GM12878 (cell line): ENCODE measurements at regions not wholly inside any gene's neighbourhood (a gene's known extent, or its start where the extent isn't known, plus 50 kb on each side); places are given as distances from the start of the nearest gene placed in this dataset.

ENCODE experiments used
- ATAC-seq: fragments of 200-7000 bp; cut with Tn5 transposase; 3 replicates; pipeline ENCODE4 v1.9.1; 2020; ENCODE audit warnings: mild to moderate bottlenecking, moderate library complexity
- BruUV-seq: library from RNA; stranded (reverse); fragments of 400-500 nt; replicated peaks from 2 replicates; lab custom pipeline; 2021; lab: Mats Ljungman, UMichigan
- CTCF ChIA-PET: fragments of 300-600 bp; sonication (Branson Sonifier 250); formaldehyde crosslinking; extraction: SDS; loops from one replicate; lab custom pipeline; 2021; ENCODE audit warnings: inconsistent platforms; lab: Yijun Ruan, JAX
- POLR2A ChIA-PET: fragments of 350-600 bp; formaldehyde crosslinking; extraction: SDS; loops from one replicate; lab custom pipeline; 2021; ENCODE audit warnings: inconsistent platforms; lab: Charles Lee
- RAD21 ChIA-PET: fragments of 300-600 bp; sonication (Branson Sonifier 250); formaldehyde crosslinking; loops from one replicate; lab custom pipeline; 2023; ENCODE audit warnings: antibody characterized with exemption; ENCODE audit not compliant: unreplicated experiment; lab: Charles Lee
- SMC1A ChIA-PET: fragments of 300-600 bp; sonication (Branson Sonifier 250); formaldehyde crosslinking; loops from one replicate; lab custom pipeline; 2023; ENCODE audit not compliant: unreplicated experiment, uncharacterized antibody; lab: Charles Lee
- DNase-seq: peaks from one replicate; pipeline ENCODE4 v3.0.0-alpha.2; 2011; ENCODE audit warnings: low read depth, low spot score
- FAIRE-seq: peaks from 3 replicates; lab custom pipeline; 2011; peaks lifted over from hg19 to GRCh38; lab: Jason Lieb, UNC
- H2AFZ ChIP-seq: 2 replicates; pipeline ENCODE4 v1.6.0; 2011; ENCODE audit warnings: low read depth, low read length, control low read depth; ENCODE audit not compliant: control insufficient read depth
- H3K27ac ChIP-seq: 2 replicates; pipeline ENCODE4 v1.5.1; 2011; ENCODE audit warnings: control low read depth; ENCODE audit not compliant: control insufficient read depth, insufficient read depth
- H3K27me3 ChIP-seq, 2 experiments: replicated peaks in 1 of 2; 2 replicates each; pipeline versions ENCODE4 v1.6.0 to v1.6.1; 2011; ENCODE audit warnings: low read length in 1 of 2; ENCODE audit not compliant: control insufficient read depth in 2 of 2, insufficient read depth in 2 of 2
- H3K36me3 ChIP-seq, 2 experiments: 2 replicates each; pipeline ENCODE4 v1.5.1; 2011; ENCODE audit warnings: low read length in 1 of 2; ENCODE audit not compliant: control insufficient read depth in 2 of 2, insufficient read depth in 2 of 2
- H3K4me1 ChIP-seq: 2 replicates; pipeline ENCODE4 v1.6.1; 2011; ENCODE audit warnings: mild to moderate bottlenecking, low read length, moderate library complexity, mixed read lengths; ENCODE audit not compliant: control insufficient read depth, insufficient read depth
- H3K4me2 ChIP-seq: 2 replicates; pipeline ENCODE4 v1.6.0; 2011; ENCODE audit warnings: control low read depth; ENCODE audit not compliant: control insufficient read depth, insufficient read depth
- H3K4me3 ChIP-seq: fragments of 200-600 bp; sonication (generic); 2 replicates; pipeline ENCODE4 v1.5.1; 2016
- H3K79me2 ChIP-seq: 2 replicates; pipeline ENCODE4 v1.6.0; 2011; ENCODE audit warnings: low read length; ENCODE audit not compliant: control insufficient read depth, insufficient read depth
- H3K9ac ChIP-seq: 2 replicates; pipeline ENCODE4 v1.8.0; 2011; ENCODE audit warnings: low read length, control low read depth, mixed read lengths; ENCODE audit not compliant: control insufficient read depth, insufficient read depth
- H3K9me3 ChIP-seq: replicated peaks from 3 replicates; pipeline ENCODE4 v1.5.1; 2011; ENCODE audit warnings: mild to moderate bottlenecking, low read length; ENCODE audit not compliant: control insufficient read depth, insufficient read depth
- H4K20me1 ChIP-seq: 2 replicates; pipeline ENCODE4 v1.6.0; 2011; ENCODE audit not compliant: control insufficient read depth, insufficient read depth
- TARDBP ChIP-seq: IDR thresholded peaks from 2 replicates; pipeline ENCODE4 v1.6.1; 2016; ENCODE audit warnings: borderline replicate concordance
- TCF3 ChIP-seq: IDR thresholded peaks from 2 replicates; pipeline ENCODE4 v1.6.1; 2012; ENCODE audit warnings: low read depth, mild to moderate bottlenecking, low read length, borderline replicate concordance; ENCODE audit not compliant: insufficient read depth
- ZBED1 ChIP-seq: IDR thresholded peaks from 2 replicates; pipeline ENCODE4 v1.6.1; 2016; ENCODE audit warnings: borderline replicate concordance
- ZBTB40 ChIP-seq: fragments of 450-650 bp; IDR thresholded peaks from 2 replicates; pipeline ENCODE4 v1.6.1; 2016; ENCODE audit warnings: mild to moderate bottlenecking, moderate library complexity, borderline replicate concordance
- WGBS: methylation state at CpG from one replicate; pipeline ENCODE4 v1.1.6; 2016; ENCODE audit warnings: low lambda C conversion rate; ENCODE audit not compliant: insufficient replicate concordance, insufficient coverage; ENCODE audit errors: missing lambda C conversion rate; 5-methylcytosine and 5-hydroxymethylcytosine counted together
- in situ Hi-C: fragments of 300-500 bp; cut with MboI; formaldehyde crosslinking; loops from 9 replicates; pipeline ENCODE4 v1.14.3; 2018; ENCODE audit warnings: mixed read lengths
- intact Hi-C: fragments of 100-400 bp; cut with micrococcal nuclease; formaldehyde crosslinking; loops from one replicate; pipeline ENCODE4 v1.14.2; 2022; ENCODE audit not compliant: unreplicated experiment

GRCh38 chr20:53741726-53742028 lies 148.0 kb upstream of the ZNF217 start:
- Histone ChIP-seq H3K4me2 (no peak overlapping the region), H3K9me3 (no peaks in the 10 kb centered on the region; the same call in 2 of the 3 replicates), H2AFZ (no peak overlapping the region; the same call in 1 of the 2 replicates), H3K27ac (peak overlapping the region; percentile 86; the same call in 1 of the 2 replicates), H3K27me3 (no peaks in the 10 kb centered on the region), H3K4me3 (no peak overlapping the region), H3K9ac (no peak overlapping the region), H3K36me3 (no peaks in the 10 kb centered on the region), H3K79me2 (no peaks in the 10 kb centered on the region; the same call in 1 of the 2 replicates), H3K4me1 (peaks cover 41% of the 10 kb centered on the region), H4K20me1 (no peaks in the 10 kb centered on the region)
- intact Hi-C loops, result no loop called here
- WGBS, result 79% methylated on average over 3 of the region's 3 CpGs
- no peak for FAIRE-seq
- in situ Hi-C loops, result loop anchor here (25.0 kb wide), 1 partner anchor 1554 kb away; the partner anchor contains the start of gene ZFP64
- no peak for ATAC-seq
- SMC1A ChIA-PET, result interaction anchor here (0.6 to 14.8 kb wide), 11 partner anchors 9 to 197 kb away, joined by 3 to 290 read pairs (median 5); no protein-coding TSS in a partner anchor
- DNase-seq, result no peak
- POLR2A ChIA-PET, result interaction anchor here (0.6 to 1.4 kb wide), 5 partner anchors 9 to 122 kb away, joined by 4 to 5 read pairs (median 4); no protein-coding TSS in a partner anchor
- no peak for TF ChIP-seq ZBED1
- TF ChIP-seq ZBTB40, result peak; percentile 93
- no peak for TF ChIP-seq TCF3
- TF ChIP-seq TARDBP, result no peak
- RAD21 ChIA-PET, result interaction anchor here (0.6 to 3.1 kb wide), 6 partner anchors 12 to 162 kb away, joined by 3 to 11 read pairs (median 4); no protein-coding TSS in a partner anchor
- CTCF ChIA-PET, result interaction anchor here (0.6 to 7.4 kb wide), 4 partner anchors 8 to 466 kb away, joined by 3 to 47 read pairs (median 4); no protein-coding TSS in a partner anchor
- no TSS peak for BruUV-seq
